Left renal pelvis (tissue), 4 donors: ENCODE measurements at regions not wholly inside any gene's neighbourhood (a gene's known extent, or its start where the extent isn't known, plus 50 kb on each side); places are given as distances from the start of the nearest gene placed in this dataset.
A peak's percentile ranks its signal among the peaks of the same experiment; 100 is the strongest.

Experiments
- DNase-seq, 4 donors: peaks; one replicate each; pipeline ENCODE4 v3.0.0-alpha.2; 2013; ENCODE audit warnings: low read depth in 4 of 4, low spot score in 3 of 4

DNA sequence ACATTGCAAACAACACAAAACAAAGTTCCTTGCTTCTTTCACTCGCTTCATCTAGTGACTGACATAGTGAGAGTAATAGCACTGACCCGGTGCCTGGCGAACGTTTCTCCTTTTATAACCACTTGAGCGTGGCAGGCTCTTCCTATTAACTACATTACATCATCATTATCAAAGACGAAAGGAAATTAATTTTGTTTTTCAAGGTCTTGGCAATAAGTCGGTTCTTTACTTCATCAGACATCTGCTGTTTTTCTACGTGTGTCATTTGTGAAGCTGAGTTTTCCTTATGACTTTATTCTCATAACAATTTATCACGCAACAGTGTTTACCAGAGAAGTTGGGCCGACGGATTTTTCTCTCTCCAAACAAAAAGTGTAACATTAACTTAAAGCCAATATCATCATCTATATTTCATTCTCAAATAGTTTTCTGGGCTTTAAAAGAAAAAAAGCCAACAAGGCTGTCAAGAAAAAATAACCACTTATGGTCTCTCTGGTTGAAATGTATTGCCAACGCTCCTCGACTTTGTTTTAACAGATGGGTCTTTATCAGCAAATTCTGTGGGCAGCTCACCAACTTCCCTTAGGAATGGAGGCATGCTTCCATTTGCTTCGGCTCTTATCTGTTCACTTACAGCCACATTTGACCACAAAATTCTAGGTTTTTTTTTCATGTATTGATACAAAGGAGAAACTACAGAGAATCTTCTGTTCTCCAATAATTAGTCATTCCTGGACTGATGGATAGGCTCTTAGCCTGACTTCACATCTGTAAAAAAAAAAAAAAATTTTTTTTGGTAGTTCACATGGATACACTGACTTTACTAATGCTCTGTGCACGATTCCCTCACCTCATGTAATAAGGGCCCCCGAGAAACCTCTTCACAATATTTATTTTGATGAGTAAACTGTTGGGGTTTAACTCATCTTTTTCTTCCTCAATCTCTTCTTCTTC is 97.1 kb upstream of the CDKN3 start:
- DNase-seq = no peak

DNA sequence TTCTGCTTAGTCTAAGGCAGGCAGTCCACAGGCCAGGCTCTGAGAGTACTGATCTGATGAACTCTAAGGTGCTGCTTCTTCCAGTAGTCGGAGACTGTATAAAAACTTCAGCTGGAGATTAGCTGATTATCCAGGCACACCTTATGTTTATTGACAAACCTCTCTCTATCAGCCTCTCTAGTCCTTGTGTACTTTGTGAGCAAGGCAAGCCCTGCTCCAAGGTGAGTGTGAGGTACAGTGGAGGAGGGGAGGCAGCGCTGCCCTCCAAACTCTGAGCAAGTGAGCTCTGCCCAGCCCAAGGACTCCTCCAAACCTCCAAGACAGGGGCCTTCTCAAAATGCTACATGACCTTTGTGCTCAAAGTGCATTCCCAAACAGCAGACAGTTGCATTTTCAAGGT is 95.9 kb upstream of the CDKN3 start:
- no peak for DNase-seq

GRCh38 chr14:54301359-54301758 is 95.4 kb upstream of the CDKN3 start:
- DNase-seq = no peak

DNA sequence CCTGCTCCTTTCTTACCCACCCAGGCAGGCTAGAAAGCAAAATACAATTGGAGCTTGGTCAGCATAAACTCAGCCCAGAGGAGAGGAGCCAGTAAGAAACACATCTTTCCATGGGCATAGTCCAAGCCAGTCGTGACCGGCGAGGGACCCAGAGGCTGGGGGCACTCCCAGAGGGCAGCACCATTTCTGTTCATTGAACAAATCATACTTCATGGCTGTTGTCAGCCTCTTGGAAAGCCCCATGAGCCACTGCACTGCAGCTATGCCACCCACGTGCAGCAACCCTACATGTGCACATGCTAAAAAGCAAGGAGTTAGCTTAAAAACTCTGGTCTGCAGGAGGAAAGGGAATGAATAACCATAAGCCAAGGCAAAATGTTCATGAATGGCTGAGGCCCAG is 90.0 kb upstream of the CDKN3 start:
- DNase-seq = no peak

DNA sequence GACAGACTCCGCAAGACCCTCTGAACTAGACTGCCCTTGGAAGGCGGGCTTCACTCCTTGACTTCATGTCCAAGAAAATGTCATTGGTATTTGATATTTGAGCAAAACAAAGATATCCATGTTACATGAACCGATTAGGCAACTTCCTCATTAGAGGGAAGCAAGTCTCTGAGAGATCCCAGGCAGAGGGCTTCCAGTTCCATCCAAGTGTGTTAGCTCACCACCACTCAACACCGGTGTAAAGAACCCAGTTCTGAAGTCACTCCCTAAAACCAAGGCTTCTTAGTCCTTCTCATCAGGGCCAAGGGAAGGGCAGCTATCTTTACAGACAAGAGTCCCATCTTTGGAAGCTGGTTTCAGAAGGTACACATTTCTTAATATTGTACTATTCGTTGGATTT is 87.2 kb upstream of the CDKN3 start:
- DNase-seq = no peak

DNA sequence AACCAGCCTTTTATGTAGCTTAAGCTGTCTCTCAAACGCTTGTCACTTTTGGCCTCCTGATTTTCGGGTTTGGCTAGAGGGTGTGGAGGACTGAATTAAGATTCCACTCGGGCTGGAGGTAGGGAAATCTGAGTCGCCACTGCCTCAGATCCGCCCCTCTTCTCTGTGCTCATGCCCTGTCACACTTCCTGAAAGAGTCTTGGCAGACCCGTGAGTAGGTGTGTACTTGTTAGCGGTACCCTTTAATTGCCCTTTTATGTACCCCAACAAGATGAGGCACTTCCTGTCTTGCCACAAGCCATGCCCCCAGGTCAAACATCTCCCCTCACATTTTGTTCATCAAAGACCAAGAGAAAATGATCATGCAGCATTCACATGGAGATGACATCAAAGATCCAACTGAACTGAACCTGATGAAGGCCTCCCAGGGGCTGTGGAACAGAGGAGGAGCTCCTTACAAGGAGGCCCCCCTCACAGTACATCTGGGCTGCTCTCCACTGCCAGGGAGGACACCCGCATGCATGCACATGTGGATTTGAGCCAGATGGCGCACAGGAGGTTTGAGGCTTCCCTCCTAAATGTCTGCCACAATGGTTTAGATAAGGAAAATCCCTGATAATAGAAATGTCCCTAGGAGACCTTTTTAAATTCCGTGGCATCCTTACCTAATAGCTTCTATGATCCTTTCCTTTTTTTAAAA is 86.5 kb upstream of the CDKN3 start:
- DNase-seq = no peak

DNA sequence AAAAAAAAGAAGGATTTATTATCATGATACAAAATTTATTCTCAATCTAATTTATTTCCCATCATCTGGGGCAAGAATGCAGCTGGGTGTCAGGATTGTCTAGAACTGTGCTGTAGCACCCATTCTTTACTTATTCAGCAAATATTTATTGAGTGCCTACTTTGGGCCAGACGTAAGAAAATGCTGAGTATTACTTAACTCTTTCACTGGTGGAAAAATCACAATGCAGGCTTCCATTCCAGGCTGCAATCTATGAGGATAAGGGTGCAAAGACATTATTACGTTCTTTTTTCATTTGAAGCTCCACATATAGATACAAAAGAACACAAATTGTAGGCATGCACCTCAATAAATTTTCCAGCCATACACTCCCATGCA is 86.0 kb upstream of the CDKN3 start:
- DNase-seq = no peak

GRCh38 chr14:54312166-54312801 is 84.5 kb upstream of the CDKN3 start:
- no peak for DNase-seq

DNA sequence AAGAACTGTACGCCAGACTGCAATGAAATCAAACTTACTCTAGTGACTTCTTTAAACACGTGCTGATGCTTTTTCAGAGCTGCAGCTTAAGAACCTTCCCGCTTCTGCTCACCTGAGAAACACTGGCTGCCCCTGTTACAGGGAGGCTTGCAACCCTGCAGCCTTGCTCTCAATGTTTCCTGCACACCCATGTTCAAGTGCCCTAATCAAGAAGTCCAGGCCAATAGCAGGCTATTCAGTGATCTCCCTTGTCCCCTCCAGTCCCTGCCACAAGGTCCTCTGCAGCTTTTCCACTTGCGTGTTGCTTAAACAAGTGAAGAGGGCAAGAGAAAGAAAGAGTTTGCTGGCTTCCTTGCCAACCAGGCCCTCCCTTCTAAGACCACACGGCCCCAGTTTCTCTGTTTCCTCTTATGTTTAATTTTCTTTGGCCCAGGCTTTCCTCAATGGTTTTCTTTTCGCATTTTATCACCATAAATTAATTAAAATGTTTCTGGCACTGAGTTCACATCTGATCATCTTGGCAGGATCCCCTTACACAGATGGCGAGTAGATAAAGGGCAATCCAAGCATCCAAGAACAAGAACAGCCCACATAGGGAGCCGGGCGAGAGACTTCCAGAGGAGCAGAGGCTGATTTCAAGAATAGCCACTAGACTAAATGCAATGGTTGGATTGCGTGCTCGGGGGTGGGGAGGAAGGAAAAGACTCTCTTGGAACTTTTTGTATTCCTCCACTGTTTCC is 82.3 kb upstream of the CDKN3 start:
- DNase-seq = no peak

DNA sequence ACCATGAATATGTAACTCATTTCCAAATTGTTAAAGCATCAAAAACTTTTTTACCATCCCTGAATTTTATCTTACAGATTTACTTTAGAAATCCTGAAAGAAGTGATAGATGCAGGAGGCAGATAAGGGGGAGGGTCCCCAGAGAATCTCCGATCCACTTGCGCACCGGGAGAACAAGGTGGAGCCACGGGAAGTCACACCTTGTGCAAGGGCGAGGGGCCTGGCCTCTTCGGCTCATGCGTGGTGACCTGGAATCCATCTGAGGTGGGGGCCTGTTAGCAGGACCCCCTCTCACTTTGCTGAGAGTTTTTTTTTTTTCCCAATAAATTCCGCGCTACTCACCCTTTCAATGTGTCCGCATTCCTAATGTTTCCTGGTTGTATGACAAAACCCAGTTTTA is 80.2 kb upstream of the CDKN3 start:
- DNase-seq = no peak

- DNase-seq = no peak
These were observed 79.4 kb upstream of the CDKN3 start for GRCh38 chr14:54317391-54317790.

- no peak for DNase-seq
These were observed 74.6 kb upstream of the CDKN3 start for GRCh38 chr14:54322246-54322645.

DNA sequence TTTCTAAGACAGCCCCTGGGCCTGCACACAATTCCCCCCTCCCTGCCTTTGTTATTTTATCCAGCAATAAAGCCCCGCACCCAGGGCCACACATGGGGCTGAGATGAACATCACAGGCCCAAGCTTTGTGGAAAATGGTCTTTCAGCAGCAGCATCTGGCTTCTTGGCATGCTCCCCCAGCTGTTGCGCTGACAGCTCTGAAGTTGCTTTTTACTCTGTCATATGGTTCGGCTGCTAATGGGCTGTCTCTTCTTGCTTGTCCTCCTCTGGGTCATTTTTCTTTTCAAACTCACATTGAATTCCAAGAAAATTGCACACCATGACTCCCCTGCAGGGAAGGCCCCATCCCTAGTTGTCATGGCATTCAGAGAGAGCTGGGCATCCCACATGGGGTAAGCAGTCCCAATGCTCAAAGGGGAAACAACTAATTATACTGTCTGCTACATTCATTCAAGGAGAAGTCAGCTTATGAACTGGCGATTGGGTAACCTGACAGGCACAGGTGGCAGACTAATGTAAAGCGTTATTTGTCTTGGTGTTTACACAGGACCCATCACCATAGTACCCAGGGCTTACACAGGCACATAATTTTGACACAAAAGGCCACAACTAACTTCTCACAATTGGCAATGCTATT is 74.0 kb upstream of the CDKN3 start:
- peak in 1 of 4 donors; percentile 47 for DNase-seq

DNA sequence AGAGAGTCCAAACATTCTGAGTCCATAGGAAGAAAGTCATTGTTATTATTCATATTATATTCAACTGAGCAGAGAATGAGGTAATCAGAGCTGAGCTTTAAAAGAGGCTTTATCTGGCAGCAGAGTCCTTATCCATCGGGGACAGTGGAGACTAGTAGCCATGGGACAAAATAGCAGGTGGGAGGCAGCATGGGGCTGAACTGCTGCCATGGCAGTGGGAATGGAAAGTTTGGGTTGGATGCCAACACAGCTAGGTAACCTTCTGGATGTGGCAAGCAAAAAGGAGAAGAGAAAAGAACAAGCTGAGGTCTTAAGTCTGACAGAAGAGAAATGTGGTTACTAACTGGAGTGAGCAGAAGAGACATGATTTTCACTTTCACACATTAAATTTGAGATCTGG is 71.0 kb upstream of the CDKN3 start:
- DNase-seq = no peak

DNA sequence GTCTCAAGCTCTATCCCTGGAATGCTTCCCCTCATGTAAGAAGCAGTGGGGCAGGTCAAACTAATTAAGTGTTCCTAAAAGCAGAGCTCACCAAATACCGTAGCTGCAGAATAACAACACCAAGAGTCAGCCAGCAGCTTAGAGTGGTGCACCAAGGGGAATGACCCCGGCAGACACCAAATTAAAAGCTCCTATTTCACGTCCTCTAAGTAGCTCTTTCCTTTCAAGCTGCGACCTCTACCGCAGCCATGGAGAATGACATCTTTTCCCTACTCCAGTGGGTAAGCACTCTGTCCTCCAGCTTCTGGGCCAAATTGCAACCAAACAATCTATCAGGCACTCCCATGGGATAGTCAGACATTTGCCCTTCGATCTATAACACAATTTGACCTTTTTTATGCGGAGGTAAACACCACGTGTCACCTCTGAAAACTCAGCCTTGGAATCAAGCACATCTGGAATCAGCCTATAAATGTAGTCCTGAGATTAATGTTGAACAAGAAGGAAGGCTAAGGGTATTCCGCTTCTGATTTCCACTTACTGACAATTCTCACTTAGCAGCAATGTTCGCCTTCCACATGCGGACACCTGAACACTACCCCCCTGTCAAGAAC is 67.6 kb upstream of the CDKN3 start:
- peak in 3 of 4 donors; percentile 61 to 72 (median 66) for DNase-seq

- no peak for DNase-seq
These were observed 65.9 kb upstream of the CDKN3 start for GRCh38 chr14:54330876-54331275.

DNA sequence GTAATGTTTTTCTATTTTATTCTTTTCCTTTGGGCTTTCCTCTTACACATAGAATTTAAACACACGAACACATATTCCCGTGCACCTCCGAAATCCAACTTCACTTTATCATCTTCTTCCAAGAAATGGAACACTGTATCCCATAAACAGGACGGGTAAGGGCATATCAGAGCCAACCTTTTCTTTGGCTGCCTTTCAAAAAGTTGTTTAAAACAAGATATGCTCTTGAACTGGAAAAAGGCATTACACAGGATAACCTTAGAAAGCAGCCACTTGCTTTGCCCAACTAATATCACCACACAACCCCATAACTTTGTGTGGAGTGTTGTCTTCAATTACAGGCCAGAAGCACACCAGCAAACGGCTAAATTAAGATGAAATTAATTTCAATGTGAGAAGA is 65.3 kb upstream of the CDKN3 start:
- DNase-seq = no peak

DNA sequence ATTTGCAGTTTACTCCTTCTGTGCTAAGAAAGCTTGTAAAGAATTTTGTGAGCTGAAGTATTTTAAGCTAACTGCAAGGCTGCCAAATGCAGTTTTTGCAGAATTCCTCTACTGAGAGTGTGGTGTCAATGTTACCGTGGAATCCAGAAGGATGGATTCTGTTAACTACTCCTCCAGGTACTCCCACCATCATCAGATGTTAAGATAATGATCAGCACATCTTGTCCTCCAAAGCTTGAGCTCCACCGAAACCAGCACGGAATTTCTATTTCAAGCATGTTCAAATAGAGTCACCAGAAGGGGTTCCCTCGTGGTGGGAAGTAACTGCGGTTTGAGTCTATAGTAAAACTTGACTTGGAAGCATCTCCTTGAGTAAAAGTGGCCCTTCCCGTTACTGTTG is 64.3 kb upstream of the CDKN3 start:
- no peak for DNase-seq

DNA sequence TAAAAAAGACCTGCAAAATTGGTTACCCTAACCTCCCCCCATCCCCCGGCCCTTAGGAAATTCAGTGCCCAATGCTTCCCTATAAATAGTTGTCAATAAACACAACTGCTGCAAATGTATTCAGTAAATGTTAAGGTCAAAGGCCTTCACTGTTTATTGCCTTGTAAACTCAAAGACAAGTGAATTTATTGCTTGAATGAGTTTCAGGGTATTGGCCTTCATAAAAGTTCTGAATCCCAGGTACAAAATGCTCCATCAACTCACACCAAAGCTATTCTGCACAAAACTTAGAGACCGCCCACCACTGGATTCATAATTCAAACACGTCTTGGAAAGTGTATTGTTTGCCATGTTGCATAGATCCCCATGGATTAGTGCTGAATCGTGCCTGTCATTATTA is 63.3 kb upstream of the CDKN3 start:
- no peak for DNase-seq

GRCh38 chr14:54335569-54336155 is 61.1 kb upstream of the CDKN3 start:
- no peak for DNase-seq
